ENCODE measurements at regions not wholly inside any gene's neighbourhood (a gene's known extent, or its start where the extent isn't known, plus 50 kb on each side); places are given as distances from the start of the nearest gene placed in this dataset.

- peaks cover 11% of the 10 kb centered on the region for H3K9me3 Mint-ChIP-seq (ENCODE audit: unreplicated experiment)
- H3K4me1 ChIP-seq (ENCODE audit: insufficient read depth, low read length), result no peaks in the 10 kb centered on the region
- no peak overlapping the region for H3K27ac Mint-ChIP-seq (ENCODE audit: unreplicated experiment)
- no peaks in the 10 kb centered on the region for H3K27me3 Mint-ChIP-seq (ENCODE audit: low read depth, unreplicated experiment)
- H3K9ac ChIP-seq (ENCODE audit: low read length), result no peak overlapping the region
- H3K36me3 ChIP-seq (ENCODE audit: insufficient read depth, low read length), result no peaks in the 10 kb centered on the region
- no peak overlapping the region for H2AFZ ChIP-seq (ENCODE audit: low read depth, low read length)
- no peaks in the 10 kb centered on the region for H3K9me3 ChIP-seq (ENCODE audit: insufficient read depth, low read depth, low read length)
- TF ChIP-seq CTCF (IDR thresholded peaks at IDR 0.05; ENCODE audit: insufficient read depth, low read depth, low read length), result no peak
- TF ChIP-seq EZH2 (IDR thresholded peaks at IDR 0.05; ENCODE audit: insufficient read depth, low read length), result no peak
- FAIRE-seq, result no peak
- no peak overlapping the region for H3K27ac ChIP-seq (ENCODE audit: low read depth, low read length)
- no peaks in the 10 kb centered on the region for H4K20me1 ChIP-seq (ENCODE audit: insufficient read depth, low read length)
- no peak for DNase-seq (ENCODE audit: low read depth)
- no peaks in the 10 kb centered on the region for H3K79me2 ChIP-seq (ENCODE audit: insufficient read depth, low read length)
- no peaks in the 10 kb centered on the region for H3K27me3 ChIP-seq (ENCODE audit: insufficient read depth, low read length)
- no peak overlapping the region for H3K4me3 ChIP-seq (ENCODE audit: insufficient read depth, low read depth, low read length)
- H3K36me3 Mint-ChIP-seq (ENCODE audit: low read depth, unreplicated experiment), result no peaks in the 10 kb centered on the region
- no peaks in the 10 kb centered on the region for H3K4me1 Mint-ChIP-seq (ENCODE audit: low read depth, unreplicated experiment)
- no peak overlapping the region for H3K4me3 Mint-ChIP-seq (ENCODE audit: unreplicated experiment)
- no peak overlapping the region for H3K4me2 ChIP-seq (ENCODE audit: low read length)
Measured at GRCh38 chr6:12645941-12646340, 70.6 kb upstream of the PHACTR1 start.

GRCh38 chr6:12648171-12648570 is 68.4 kb upstream of the PHACTR1 start:
- H3K36me3 Mint-ChIP-seq (ENCODE audit: low read depth, unreplicated experiment), result peaks cover under 1% of the 10 kb centered on the region
- DNase-seq (ENCODE audit: low read depth) (no peak), FAIRE-seq (no peak)
- H3K9me3 Mint-ChIP-seq (ENCODE audit: unreplicated experiment), result no peaks in the 10 kb centered on the region
- Histone ChIP-seq H3K4me1 (ENCODE audit: insufficient read depth, low read length) (no peaks in the 10 kb centered on the region), H3K27ac (ENCODE audit: low read depth, low read length) (no peak overlapping the region), H3K4me2 (ENCODE audit: low read length) (no peak overlapping the region), H3K27me3 (ENCODE audit: insufficient read depth, low read length) (no peaks in the 10 kb centered on the region), H3K9me3 (ENCODE audit: insufficient read depth, low read depth, low read length) (no peaks in the 10 kb centered on the region), H3K4me3 (ENCODE audit: insufficient read depth, low read depth, low read length) (no peak overlapping the region), H2AFZ (ENCODE audit: low read depth, low read length) (no peak overlapping the region), H3K9ac (ENCODE audit: low read length) (no peak overlapping the region), H3K36me3 (ENCODE audit: insufficient read depth, low read length) (no peaks in the 10 kb centered on the region), H4K20me1 (ENCODE audit: insufficient read depth, low read length) (no peaks in the 10 kb centered on the region), H3K79me2 (ENCODE audit: insufficient read depth, low read length) (no peaks in the 10 kb centered on the region)
- H3K27me3 Mint-ChIP-seq (ENCODE audit: low read depth, unreplicated experiment), result no peaks in the 10 kb centered on the region
- no peak overlapping the region for H3K4me3 Mint-ChIP-seq (ENCODE audit: unreplicated experiment)
- H3K27ac Mint-ChIP-seq (ENCODE audit: unreplicated experiment), result no peak overlapping the region
- no peak for TF ChIP-seq CTCF (IDR thresholded peaks at IDR 0.05; ENCODE audit: insufficient read depth, low read depth, low read length)
- TF ChIP-seq EZH2 (IDR thresholded peaks at IDR 0.05; ENCODE audit: insufficient read depth, low read length), result no peak
- H3K4me1 Mint-ChIP-seq (ENCODE audit: low read depth, unreplicated experiment), result no peaks in the 10 kb centered on the region

GRCh38 chr6:12649325-12649724 is 67.2 kb upstream of the PHACTR1 start:
- Histone ChIP-seq H2AFZ (ENCODE audit: low read depth, low read length) (no peak overlapping the region), H3K4me1 (ENCODE audit: insufficient read depth, low read length) (no peaks in the 10 kb centered on the region), H3K9me3 (ENCODE audit: insufficient read depth, low read depth, low read length) (no peaks in the 10 kb centered on the region), H3K79me2 (ENCODE audit: insufficient read depth, low read length) (no peaks in the 10 kb centered on the region), H3K9ac (ENCODE audit: low read length) (no peak overlapping the region), H3K27me3 (ENCODE audit: insufficient read depth, low read length) (no peaks in the 10 kb centered on the region), H3K4me3 (ENCODE audit: insufficient read depth, low read depth, low read length) (no peak overlapping the region), H3K4me2 (ENCODE audit: low read length) (no peak overlapping the region), H4K20me1 (ENCODE audit: insufficient read depth, low read length) (no peaks in the 10 kb centered on the region), H3K36me3 (ENCODE audit: insufficient read depth, low read length) (no peaks in the 10 kb centered on the region), H3K27ac (ENCODE audit: low read depth, low read length) (no peak overlapping the region)
- peaks cover 2% of the 10 kb centered on the region for H3K36me3 Mint-ChIP-seq (ENCODE audit: low read depth, unreplicated experiment)
- DNase-seq (ENCODE audit: low read depth) (no peak), FAIRE-seq (no peak)
- H3K27me3 Mint-ChIP-seq (ENCODE audit: low read depth, unreplicated experiment), result no peaks in the 10 kb centered on the region
- TF ChIP-seq CTCF (IDR thresholded peaks at IDR 0.05; ENCODE audit: insufficient read depth, low read depth, low read length), result no peak
- no peak for TF ChIP-seq EZH2 (IDR thresholded peaks at IDR 0.05; ENCODE audit: insufficient read depth, low read length)
- H3K9me3 Mint-ChIP-seq (ENCODE audit: unreplicated experiment), result no peaks in the 10 kb centered on the region
- H3K4me1 Mint-ChIP-seq (ENCODE audit: low read depth, unreplicated experiment), result peaks cover 3% of the 10 kb centered on the region
- H3K4me3 Mint-ChIP-seq (ENCODE audit: unreplicated experiment), result no peak overlapping the region
- H3K27ac Mint-ChIP-seq (ENCODE audit: unreplicated experiment), result no peak overlapping the region

All from astrocyte (in vitro differentiated cells and primary cell).